DOHH2 (cell line): ENCODE measurements at regions not wholly inside any gene's neighbourhood (a gene's known extent, or its start where the extent isn't known, plus 50 kb on each side); places are given as distances from the start of the nearest gene placed in this dataset.

Experiments used
- H3F3A ChIP-seq: fragments of 200-600 bp; sonication (generic), shearing (Covaris generic); 2 replicates; pipeline ENCODE4 v1.6.0; 2016; ENCODE audit warnings: antibody characterized with exemption, mild to moderate bottlenecking; ENCODE audit not compliant: control insufficient read depth, insufficient read depth
- H3K27ac ChIP-seq: fragments of 200-600 bp; sonication (generic); 2 replicates; pipeline ENCODE4 v1.5.1; 2014; ENCODE audit warnings: low read depth, mild to moderate bottlenecking, low read length, moderate library complexity
- H3K27me3 ChIP-seq: fragments of 200-600 bp; sonication (generic); 2 replicates; pipeline ENCODE4 v1.6.1; 2014; ENCODE audit warnings: mild to moderate bottlenecking, low read length, mixed read lengths; ENCODE audit not compliant: control insufficient read depth
- H3K36me3 ChIP-seq: fragments of 200-600 bp; sonication (generic); 2 replicates; pipeline ENCODE4 v1.6.1; 2014; ENCODE audit warnings: mild to moderate bottlenecking, low read length, moderate library complexity, mixed read lengths; ENCODE audit not compliant: control insufficient read depth
- H3K4me1 ChIP-seq: fragments of 200-600 bp; sonication (generic); 2 replicates; pipeline ENCODE4 v1.6.1; 2014; ENCODE audit warnings: mild to moderate bottlenecking, low read length, mixed read lengths; ENCODE audit not compliant: control insufficient read depth
- H3K4me2 ChIP-seq: fragments of 200-600 bp; sonication (generic); 2 replicates; pipeline ENCODE4 v1.6.0; 2014; ENCODE audit warnings: mild to moderate bottlenecking, low read length, moderate library complexity
- H3K4me3 ChIP-seq: fragments of 200-600 bp; sonication (generic); 2 replicates; pipeline ENCODE4 v1.5.1; 2014; ENCODE audit warnings: mild to moderate bottlenecking, low read length, mixed read lengths
- H3K79me2 ChIP-seq: fragments of 200-600 bp; sonication (generic); 2 replicates; pipeline ENCODE4 v1.6.1; 2014; ENCODE audit warnings: mild to moderate bottlenecking, low read length, mixed read lengths; ENCODE audit not compliant: control insufficient read depth
- H3K9me2 ChIP-seq: fragments of 200-600 bp; sonication (generic); replicated peaks from 2 replicates; pipeline ENCODE4 v1.6.1; 2014; ENCODE audit warnings: mild to moderate bottlenecking, low read length, mixed read lengths; ENCODE audit not compliant: control insufficient read depth
- H3K9me3 ChIP-seq: fragments of 200-600 bp; sonication (generic); 2 replicates; pipeline ENCODE4 v1.6.1; 2014; ENCODE audit warnings: antibody characterized with exemption, low read length, mixed read lengths; ENCODE audit not compliant: control insufficient read depth, insufficient read depth
- H4K20me1 ChIP-seq: fragments of 200-600 bp; sonication (generic); 2 replicates; pipeline ENCODE4 v1.6.0; 2014; ENCODE audit warnings: low read depth, mild to moderate bottlenecking, antibody characterized with exemption, low read length, moderate library complexity; ENCODE audit not compliant: control insufficient read depth, insufficient read depth
- EZH2phosphoT487 ChIP-seq: fragments of 200-600 bp; sonication (generic); IDR thresholded peaks from 2 replicates; pipeline ENCODE4 v1.6.1; 2017; ENCODE audit warnings: borderline replicate concordance, mild to moderate bottlenecking, antibody characterized with exemption, low read length, moderate library complexity, mixed read lengths
- TF ChIP-seq, protein P1 (sequence below): fragments of 200-600 bp; sonication (generic); IDR thresholded peaks from one replicate; pipeline ENCODE4 v1.5.1; 2014; ENCODE audit warnings: antibody characterized with exemption, mild to moderate bottlenecking, low read depth, low read length; ENCODE audit not compliant: poor library complexity, severe bottlenecking

DNA sequence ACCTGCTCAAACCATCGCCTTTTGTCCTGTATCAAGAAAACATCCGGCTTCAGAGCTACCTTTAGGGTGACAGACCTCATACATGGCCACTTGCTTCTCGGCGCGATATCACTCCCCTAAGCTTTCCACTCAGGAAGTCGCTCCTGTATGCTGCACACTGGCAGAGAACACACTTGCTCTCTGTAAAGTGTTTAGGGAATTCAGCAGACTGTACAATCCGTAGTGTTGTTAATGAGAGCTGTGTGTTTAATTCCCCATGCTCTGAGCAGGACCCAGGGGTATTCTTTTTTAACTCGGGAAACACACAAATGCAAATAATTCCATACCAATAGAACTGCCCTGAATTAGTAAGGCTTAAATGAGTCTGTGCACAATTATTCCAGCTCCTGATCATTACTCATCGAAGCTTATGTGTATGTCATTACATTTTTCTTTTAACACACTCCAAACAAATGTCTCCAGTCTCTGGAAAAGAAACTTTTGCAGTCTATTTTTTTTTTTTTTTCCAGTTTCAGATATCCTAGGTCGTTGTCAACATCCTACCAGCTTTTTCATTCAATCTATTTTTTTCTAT, 338.7 kb upstream of the ARID1B start:
- Histone ChIP-seq H3K4me1 (peaks cover 4% of the 10 kb centered on the region; the same call in 1 of the 2 replicates), H3K9me2 (no peaks in the 10 kb centered on the region), H3F3A (no peaks in the 10 kb centered on the region), H3K4me3 (no peak overlapping the region), H3K9me3 (no peaks in the 10 kb centered on the region), H3K4me2 (no peak overlapping the region), H3K36me3 (no peaks in the 10 kb centered on the region), H3K27me3 (no peaks in the 10 kb centered on the region), H4K20me1 (no peaks in the 10 kb centered on the region), H3K79me2 (no peaks in the 10 kb centered on the region), H3K27ac (no peak overlapping the region)
- TF ChIP-seq, protein P1, sequence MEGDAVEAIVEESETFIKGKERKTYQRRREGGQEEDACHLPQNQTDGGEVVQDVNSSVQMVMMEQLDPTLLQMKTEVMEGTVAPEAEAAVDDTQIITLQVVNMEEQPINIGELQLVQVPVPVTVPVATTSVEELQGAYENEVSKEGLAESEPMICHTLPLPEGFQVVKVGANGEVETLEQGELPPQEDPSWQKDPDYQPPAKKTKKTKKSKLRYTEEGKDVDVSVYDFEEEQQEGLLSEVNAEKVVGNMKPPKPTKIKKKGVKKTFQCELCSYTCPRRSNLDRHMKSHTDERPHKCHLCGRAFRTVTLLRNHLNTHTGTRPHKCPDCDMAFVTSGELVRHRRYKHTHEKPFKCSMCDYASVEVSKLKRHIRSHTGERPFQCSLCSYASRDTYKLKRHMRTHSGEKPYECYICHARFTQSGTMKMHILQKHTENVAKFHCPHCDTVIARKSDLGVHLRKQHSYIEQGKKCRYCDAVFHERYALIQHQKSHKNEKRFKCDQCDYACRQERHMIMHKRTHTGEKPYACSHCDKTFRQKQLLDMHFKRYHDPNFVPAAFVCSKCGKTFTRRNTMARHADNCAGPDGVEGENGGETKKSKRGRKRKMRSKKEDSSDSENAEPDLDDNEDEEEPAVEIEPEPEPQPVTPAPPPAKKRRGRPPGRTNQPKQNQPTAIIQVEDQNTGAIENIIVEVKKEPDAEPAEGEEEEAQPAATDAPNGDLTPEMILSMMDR: no peak
- TF ChIP-seq EZH2phosphoT487: no peak

DNA sequence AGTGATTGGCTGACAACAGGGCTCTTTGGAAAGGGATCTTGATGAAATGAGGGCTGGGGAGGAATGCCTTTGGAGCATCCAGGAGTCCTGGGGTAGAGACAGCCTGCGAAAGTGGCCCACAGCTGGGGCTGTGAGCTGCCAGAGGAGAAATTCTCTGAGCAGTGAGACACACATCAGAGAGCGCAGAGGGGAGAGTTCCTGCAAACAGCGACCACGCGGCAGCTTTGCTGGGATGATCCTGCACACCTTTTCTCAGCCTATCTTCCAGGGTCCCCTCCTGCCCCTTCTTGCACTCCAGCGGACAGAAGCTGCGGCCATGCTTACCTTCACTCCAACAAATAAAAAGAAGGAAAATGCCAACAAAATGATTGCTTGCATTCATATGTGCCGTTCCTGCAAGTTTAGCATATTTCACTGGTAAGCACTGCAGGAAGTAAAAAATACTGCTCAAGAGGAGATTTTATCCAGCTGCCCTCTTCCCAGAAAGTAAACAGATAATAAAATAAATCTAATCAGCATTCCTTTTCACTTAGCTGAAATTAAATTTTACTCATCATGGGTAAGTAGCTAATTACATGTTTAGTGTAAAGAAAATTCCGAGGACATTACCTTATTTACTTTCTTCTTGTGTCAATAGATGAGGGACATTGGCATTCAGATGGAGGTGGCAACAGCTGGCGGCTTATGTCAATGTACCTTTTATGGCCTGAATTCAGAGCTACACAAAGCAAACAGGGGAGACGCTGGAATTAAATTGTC, 339.9 kb upstream of the ARID1B start:
- no peaks in the 10 kb centered on the region for H3K27me3 ChIP-seq
- no peak for TF ChIP-seq EZH2phosphoT487
- TF ChIP-seq, protein P1: no peak
- H3K9me3 ChIP-seq: no peaks in the 10 kb centered on the region
- H4K20me1 ChIP-seq: no peaks in the 10 kb centered on the region
- no peaks in the 10 kb centered on the region for H3K36me3 ChIP-seq
- H3K9me2 ChIP-seq: no peaks in the 10 kb centered on the region
- H3K4me1 ChIP-seq: peaks cover 4% of the 10 kb centered on the region; the same call in 1 of the 2 replicates
- H3K4me2 ChIP-seq: no peak overlapping the region
- no peak overlapping the region for H3K4me3 ChIP-seq
- H3K79me2 ChIP-seq: no peaks in the 10 kb centered on the region
- H3K27ac ChIP-seq: no peak overlapping the region
- H3F3A ChIP-seq: no peaks in the 10 kb centered on the region

GRCh38 chr6:156434795-156435190, 342.4 kb upstream of the ARID1B start:
- TF ChIP-seq, protein P1: no peak
- TF ChIP-seq EZH2phosphoT487: no peak
- no peaks in the 10 kb centered on the region for H3K36me3 ChIP-seq
- no peaks in the 10 kb centered on the region for H3K4me1 ChIP-seq
- no peak overlapping the region for H3K4me3 ChIP-seq
- no peak overlapping the region for H3K4me2 ChIP-seq
- H3F3A ChIP-seq: no peaks in the 10 kb centered on the region
- H3K9me2 ChIP-seq: no peaks in the 10 kb centered on the region
- H3K27ac ChIP-seq: no peak overlapping the region
- H4K20me1 ChIP-seq: no peaks in the 10 kb centered on the region
- no peaks in the 10 kb centered on the region for H3K79me2 ChIP-seq
- H3K9me3 ChIP-seq: no peaks in the 10 kb centered on the region; the same call in 1 of the 2 replicates
- no peaks in the 10 kb centered on the region for H3K27me3 ChIP-seq
